A549 (cell line): ENCODE measurements at regions not wholly inside any gene's neighbourhood (a gene's known extent, or its start where the extent isn't known, plus 50 kb on each side); places are given as distances from the start of the nearest gene placed in this dataset.

Experiments used
- ATAC-seq, 2 experiments: fragments of 200-7000 bp in 1 of 2; fragments of >200 bp in 1 of 2; cut with Nextera tagmentation in 1 of 2; cut with Tn5 transposase in 1 of 2; 3 replicates each; pipeline versions ENCODE4 v1.8.0 to v1.9.1; 2018 to 2020; ENCODE audit warnings: mild to moderate bottlenecking in 1 of 2, moderate library complexity in 1 of 2
- CTCF ChIA-PET: fragments of 300-600 bp; sonication (Branson Sonifier 250); formaldehyde crosslinking; extraction: SDS; loops from one replicate; lab custom pipeline; 2021; ENCODE audit warnings: antibody characterized with exemption, inconsistent platforms; lab: Yijun Ruan, JAX
- POLR2A ChIA-PET: fragments of 350-600 bp; formaldehyde crosslinking; extraction: SDS; loops from one replicate; lab custom pipeline; 2021; ENCODE audit warnings: antibody characterized with exemption, inconsistent platforms; lab: Yijun Ruan, JAX
- DNase-seq, 2 experiments: peaks; one replicate each; pipeline versions ENCODE4 v3.0.0 to v3.0.0-alpha.2; 2011 to 2016; ENCODE audit warnings: low read depth in 1 of 2, low spot score in 1 of 2
- FAIRE-seq: peaks from 2 replicates; lab custom pipeline; 2011; peaks lifted over from hg19 to GRCh38; lab: Jason Lieb, UNC
- H3K27ac ChIP-seq, 2 experiments: fragments of >200 bp; sonication (Bioruptor Twin); formaldehyde crosslinking; 3 replicates each; pipeline ENCODE4 v1.5.1; 2016 to 2017
- H3K4me1 ChIP-seq: fragments of >200 bp; sonication (Bioruptor Twin); formaldehyde crosslinking; 3 replicates; pipeline ENCODE4 v1.6.1; 2016
- H3K4me2 ChIP-seq: fragments of >200 bp; sonication (Bioruptor Twin); formaldehyde crosslinking; 3 replicates; pipeline ENCODE4 v1.6.1; 2016
- H3K4me3 ChIP-seq: fragments of >200 bp; sonication (Bioruptor Twin); formaldehyde crosslinking; 3 replicates; pipeline ENCODE4 v1.5.1; 2016
- H3K9me3 ChIP-seq: fragments of >200 bp; sonication (Bioruptor Twin); formaldehyde crosslinking; 3 replicates; pipeline ENCODE4 v1.6.1; 2016
- CBX8 ChIP-seq: fragments of 200-600 bp; sonication (generic); IDR thresholded peaks from 2 replicates; pipeline ENCODE4 v1.6.1; 2016
- CEBPB ChIP-seq, 2 experiments: fragments of >200 bp in 1 of 2; sonication (Bioruptor Twin) in 1 of 2; formaldehyde crosslinking in 1 of 2; IDR thresholded peaks; 2 replicates each; pipeline ENCODE4 v1.6.1; 2012 to 2016
- CHD2 ChIP-seq: fragments of 150-350 bp; IDR thresholded peaks from 2 replicates; pipeline ENCODE4 v1.6.1; 2014; ENCODE audit warnings: low read length; ENCODE audit not compliant: partially characterized antibody
- EHMT2 ChIP-seq: fragments of 200-600 bp; sonication (generic); IDR thresholded peaks from 2 replicates; pipeline ENCODE4 v1.6.1; 2016; ENCODE audit warnings: antibody characterized with exemption, low read depth, mild to moderate bottlenecking, moderate library complexity
- EP300 ChIP-seq, 2 experiments: fragments of >200 bp; sonication (Bioruptor Twin); formaldehyde crosslinking; IDR thresholded peaks; 2 replicates in 1 of 2; 3 replicates in 1 of 2; pipeline ENCODE4 v1.6.1; 2016 to 2017
- FOSB ChIP-seq: fragments of 250-450 bp; sonication (Bioruptor Pico); IDR thresholded peaks from 2 replicates; pipeline ENCODE4 v1.5.0; 2020; ENCODE audit warnings: mild to moderate bottlenecking, moderate library complexity
- FOXS1 ChIP-seq: fragments of 250-450 bp; sonication (Bioruptor Pico); IDR thresholded peaks from 2 replicates; pipeline ENCODE4 v1.5.0; 2020; ENCODE audit warnings: mild to moderate bottlenecking, moderate library complexity
- HDAC2 ChIP-seq: fragments of 200-600 bp; sonication (generic); IDR thresholded peaks from 2 replicates; pipeline ENCODE4 v1.6.1; 2016
- HOXA7 ChIP-seq: fragments of 250-450 bp; sonication (Bioruptor Pico); IDR thresholded peaks from 2 replicates; pipeline ENCODE4 v1.5.0; 2020; ENCODE audit warnings: mild to moderate bottlenecking, moderate library complexity
- HOXB13 ChIP-seq: fragments of 250-450 bp; sonication (Bioruptor Pico); IDR thresholded peaks from 2 replicates; pipeline ENCODE4 v1.5.0; 2020; ENCODE audit warnings: low read depth, mild to moderate bottlenecking, moderate library complexity
- HOXB5 ChIP-seq: fragments of 250-450 bp; sonication (Bioruptor Pico); IDR thresholded peaks from 2 replicates; pipeline ENCODE4 v1.5.0; 2020; ENCODE audit warnings: mild to moderate bottlenecking, moderate library complexity
- MAFK ChIP-seq: fragments of 450-650 bp; IDR thresholded peaks from 2 replicates; pipeline ENCODE4 v1.6.1; 2014; ENCODE audit not compliant: partially characterized antibody
- MYC ChIP-seq: IDR thresholded peaks from 2 replicates; pipeline ENCODE4 v1.6.1; 2012; ENCODE audit warnings: mild to moderate bottlenecking, inconsistent platforms, low read length, improper control_type of control experiment, borderline replicate concordance
- NR3C1 ChIP-seq: fragments of >200 bp; sonication (Bioruptor Twin); formaldehyde crosslinking; IDR thresholded peaks from 3 replicates; pipeline ENCODE4 v1.6.1; 2017
- PHF8 ChIP-seq: fragments of 200-600 bp; sonication (generic); IDR thresholded peaks from 2 replicates; pipeline ENCODE4 v1.6.1; 2016; ENCODE audit warnings: low read depth, mild to moderate bottlenecking, antibody characterized with exemption, moderate library complexity, borderline replicate concordance
- POLR2A ChIP-seq: IDR thresholded peaks from 2 replicates; pipeline ENCODE4 v1.6.1; 2012; ENCODE audit warnings: mild to moderate bottlenecking, low read length
- RARB ChIP-seq: fragments of 250-450 bp; sonication (Bioruptor Pico); IDR thresholded peaks from 2 replicates; pipeline ENCODE4 v1.8.0; 2021; ENCODE audit warnings: mild to moderate bottlenecking, moderate library complexity
- RNF2 ChIP-seq: fragments of 200-600 bp; sonication (generic); IDR thresholded peaks from 2 replicates; pipeline ENCODE4 v1.6.1; 2016; ENCODE audit warnings: low read depth, mild to moderate bottlenecking, antibody characterized with exemption, moderate library complexity, borderline replicate concordance
- SMC3 ChIP-seq: fragments of >200 bp; sonication (Bioruptor Twin); formaldehyde crosslinking; IDR thresholded peaks from 3 replicates; pipeline ENCODE4 v1.6.1; 2018; ENCODE audit warnings: inconsistent platforms
- TFCP2L1 ChIP-seq: fragments of 250-450 bp; sonication (Bioruptor Pico); IDR thresholded peaks from 2 replicates; pipeline ENCODE4 v1.5.0; 2021; ENCODE audit warnings: mild to moderate bottlenecking
- ZC3H11A ChIP-seq: fragments of 450-650 bp; IDR thresholded peaks from 2 replicates; pipeline ENCODE4 v1.6.1; 2014; ENCODE audit warnings: antibody characterized with exemption, mild to moderate bottlenecking
- WGBS: methylation state at CpG from one replicate; pipeline ENCODE4 v1.1.6; 2017; ENCODE audit errors: missing lambda C conversion rate; 5-methylcytosine and 5-hydroxymethylcytosine counted together
- TF ChIP-seq, protein P1 (sequence below): fragments of >200 bp; sonication (Bioruptor Twin); formaldehyde crosslinking; IDR thresholded peaks from 2 replicates; pipeline ENCODE4 v1.6.1; 2016
- TF ChIP-seq, protein P2 (sequence below): fragments of 450-650 bp; IDR thresholded peaks from 2 replicates; pipeline ENCODE4 v1.6.1; 2014; ENCODE audit warnings: antibody characterized with exemption
- TF ChIP-seq, protein P3 (sequence below): fragments of >200 bp; sonication (Bioruptor Twin); formaldehyde crosslinking; IDR thresholded peaks from 3 replicates; pipeline ENCODE4 v1.6.1; 2016
- TF ChIP-seq, protein P4 (sequence below): fragments of 200-600 bp; sonication (generic); IDR thresholded peaks from 2 replicates; pipeline ENCODE4 v1.6.1; 2016; ENCODE audit warnings: antibody characterized with exemption, mild to moderate bottlenecking, moderate library complexity
- TF ChIP-seq, protein P5 (sequence below): IDR thresholded peaks from 2 replicates; pipeline ENCODE4 v1.6.1; 2012
- TF ChIP-seq, protein P6 (sequence below): IDR thresholded peaks from 2 replicates; pipeline ENCODE4 v1.6.1; 2012
- TF ChIP-seq, protein P7 (sequence below): fragments of 150-350 bp; IDR thresholded peaks from 2 replicates; pipeline ENCODE4 v1.6.1; 2014; ENCODE audit warnings: low read depth, mild to moderate bottlenecking, low read length

DNA sequence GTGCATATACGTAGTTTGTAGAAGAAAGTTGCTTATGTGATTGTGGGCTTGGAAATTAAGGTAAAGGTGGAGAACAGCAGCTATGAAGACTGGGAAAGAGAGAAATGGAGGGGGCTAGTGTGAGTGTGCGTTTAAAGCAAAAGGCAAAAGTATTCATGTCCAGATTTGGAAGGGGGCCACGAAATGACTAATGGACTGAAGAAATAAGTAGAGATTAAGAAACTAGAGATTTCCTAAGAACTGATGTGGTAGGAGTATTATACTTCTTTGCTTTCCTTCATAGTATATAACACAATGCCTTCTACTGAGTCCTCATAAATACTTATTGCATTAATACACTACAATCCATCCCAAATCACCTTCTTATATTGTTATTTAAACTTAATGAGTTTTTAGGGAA, 298.6 kb upstream of the NOVA1 start:
- H3K27ac ChIP-seq, result no peak overlapping the region
- no peak overlapping the region for H3K4me3 ChIP-seq
- no peaks in the 10 kb centered on the region for H3K4me1 ChIP-seq
- FAIRE-seq (no peak), ATAC-seq (no peak), DNase-seq (no peak)
- 52% methylated on average over 3 of the region's 3 CpGs for WGBS
- ChIA-PET CTCF (interaction anchor here (1.5 kb wide), 1 partner anchor 39 kb away, joined by 3 read pairs; no protein-coding TSS in a partner anchor), POLR2A (no interaction called here)
- H3K9me3 ChIP-seq, result peaks cover 3% of the 10 kb centered on the region; the same call in 1 of the 3 replicates
- H3K4me2 ChIP-seq, result no peak overlapping the region
- TF ChIP-seq MAFK, result no peak
- TF ChIP-seq PHF8, result no peak
- TF ChIP-seq EHMT2, result no peak
- TF ChIP-seq CHD2, result no peak
- no peak for TF ChIP-seq HDAC2
- TF ChIP-seq, protein P1, sequence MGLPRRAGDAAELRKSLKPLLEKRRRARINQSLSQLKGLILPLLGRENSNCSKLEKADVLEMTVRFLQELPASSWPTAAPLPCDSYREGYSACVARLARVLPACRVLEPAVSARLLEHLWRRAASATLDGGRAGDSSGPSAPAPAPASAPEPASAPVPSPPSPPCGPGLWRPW, result no peak
- TF ChIP-seq, protein P2, sequence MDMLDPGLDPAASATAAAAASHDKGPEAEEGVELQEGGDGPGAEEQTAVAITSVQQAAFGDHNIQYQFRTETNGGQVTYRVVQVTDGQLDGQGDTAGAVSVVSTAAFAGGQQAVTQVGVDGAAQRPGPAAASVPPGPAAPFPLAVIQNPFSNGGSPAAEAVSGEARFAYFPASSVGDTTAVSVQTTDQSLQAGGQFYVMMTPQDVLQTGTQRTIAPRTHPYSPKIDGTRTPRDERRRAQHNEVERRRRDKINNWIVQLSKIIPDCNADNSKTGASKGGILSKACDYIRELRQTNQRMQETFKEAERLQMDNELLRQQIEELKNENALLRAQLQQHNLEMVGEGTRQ, result no peak
- TF ChIP-seq, protein P3, sequence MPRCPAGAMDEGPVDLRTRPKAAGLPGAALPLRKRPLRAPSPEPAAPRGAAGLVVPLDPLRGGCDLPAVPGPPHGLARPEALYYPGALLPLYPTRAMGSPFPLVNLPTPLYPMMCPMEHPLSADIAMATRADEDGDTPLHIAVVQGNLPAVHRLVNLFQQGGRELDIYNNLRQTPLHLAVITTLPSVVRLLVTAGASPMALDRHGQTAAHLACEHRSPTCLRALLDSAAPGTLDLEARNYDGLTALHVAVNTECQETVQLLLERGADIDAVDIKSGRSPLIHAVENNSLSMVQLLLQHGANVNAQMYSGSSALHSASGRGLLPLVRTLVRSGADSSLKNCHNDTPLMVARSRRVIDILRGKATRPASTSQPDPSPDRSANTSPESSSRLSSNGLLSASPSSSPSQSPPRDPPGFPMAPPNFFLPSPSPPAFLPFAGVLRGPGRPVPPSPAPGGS, result no peak
- TF ChIP-seq RNF2, result no peak
- TF ChIP-seq, protein P4, sequence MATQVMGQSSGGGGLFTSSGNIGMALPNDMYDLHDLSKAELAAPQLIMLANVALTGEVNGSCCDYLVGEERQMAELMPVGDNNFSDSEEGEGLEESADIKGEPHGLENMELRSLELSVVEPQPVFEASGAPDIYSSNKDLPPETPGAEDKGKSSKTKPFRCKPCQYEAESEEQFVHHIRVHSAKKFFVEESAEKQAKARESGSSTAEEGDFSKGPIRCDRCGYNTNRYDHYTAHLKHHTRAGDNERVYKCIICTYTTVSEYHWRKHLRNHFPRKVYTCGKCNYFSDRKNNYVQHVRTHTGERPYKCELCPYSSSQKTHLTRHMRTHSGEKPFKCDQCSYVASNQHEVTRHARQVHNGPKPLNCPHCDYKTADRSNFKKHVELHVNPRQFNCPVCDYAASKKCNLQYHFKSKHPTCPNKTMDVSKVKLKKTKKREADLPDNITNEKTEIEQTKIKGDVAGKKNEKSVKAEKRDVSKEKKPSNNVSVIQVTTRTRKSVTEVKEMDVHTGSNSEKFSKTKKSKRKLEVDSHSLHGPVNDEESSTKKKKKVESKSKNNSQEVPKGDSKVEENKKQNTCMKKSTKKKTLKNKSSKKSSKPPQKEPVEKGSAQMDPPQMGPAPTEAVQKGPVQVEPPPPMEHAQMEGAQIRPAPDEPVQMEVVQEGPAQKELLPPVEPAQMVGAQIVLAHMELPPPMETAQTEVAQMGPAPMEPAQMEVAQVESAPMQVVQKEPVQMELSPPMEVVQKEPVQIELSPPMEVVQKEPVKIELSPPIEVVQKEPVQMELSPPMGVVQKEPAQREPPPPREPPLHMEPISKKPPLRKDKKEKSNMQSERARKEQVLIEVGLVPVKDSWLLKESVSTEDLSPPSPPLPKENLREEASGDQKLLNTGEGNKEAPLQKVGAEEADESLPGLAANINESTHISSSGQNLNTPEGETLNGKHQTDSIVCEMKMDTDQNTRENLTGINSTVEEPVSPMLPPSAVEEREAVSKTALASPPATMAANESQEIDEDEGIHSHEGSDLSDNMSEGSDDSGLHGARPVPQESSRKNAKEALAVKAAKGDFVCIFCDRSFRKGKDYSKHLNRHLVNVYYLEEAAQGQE, result no peak
- no peak for TF ChIP-seq HOXA7
- no peak for TF ChIP-seq EP300 (IDR thresholded peaks at IDR 0.05)
- TF ChIP-seq CBX8, result no peak
- TF ChIP-seq, protein P5, sequence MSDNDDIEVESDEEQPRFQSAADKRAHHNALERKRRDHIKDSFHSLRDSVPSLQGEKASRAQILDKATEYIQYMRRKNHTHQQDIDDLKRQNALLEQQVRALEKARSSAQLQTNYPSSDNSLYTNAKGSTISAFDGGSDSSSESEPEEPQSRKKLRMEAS, result no peak
- no peak for TF ChIP-seq MYC
- no peak for TF ChIP-seq FOXS1 (CRISPR knock-in tag)
- TF ChIP-seq HOXB5 (CRISPR knock-in tag), result no peak

DNA sequence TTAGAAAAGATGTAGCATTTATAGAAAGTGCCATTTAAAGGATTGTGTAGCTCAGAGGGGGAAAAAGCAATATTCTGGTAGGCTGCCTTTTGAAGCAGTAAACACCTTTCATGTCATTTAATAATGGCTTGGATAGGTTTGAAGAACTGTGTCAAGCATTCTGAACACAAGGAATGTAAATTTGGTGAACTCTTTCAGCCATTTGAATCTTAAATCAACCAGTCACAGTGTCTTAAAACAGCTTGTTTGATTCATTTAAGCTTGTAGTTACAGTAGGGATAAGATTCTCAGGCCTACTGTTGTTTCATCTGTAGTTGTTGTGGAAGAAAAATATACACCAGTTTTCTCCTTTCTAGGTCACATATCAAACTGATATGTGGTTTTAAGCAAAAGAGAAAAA, 299.4 kb upstream of the NOVA1 start:
- peaks cover 3% of the 10 kb centered on the region; the same call in 1 of the 3 replicates for H3K9me3 ChIP-seq
- H3K4me3 ChIP-seq, result no peak overlapping the region
- DNase-seq, result no peak
- ChIA-PET POLR2A (no interaction called here), CTCF (interaction anchor here (1.5 kb wide), 1 partner anchor 40 kb away, joined by 3 read pairs; no protein-coding TSS in a partner anchor)
- TF ChIP-seq TFCP2L1 (no peak), POLR2A (no peak), CEBPB (IDR thresholded peaks at IDR 0.05) (no peak), HOXB13 (CRISPR knock-in tag) (no peak), RARB (CRISPR knock-in tag) (no peak), FOSB (CRISPR knock-in tag) (no peak), ZC3H11A (no peak), PHF8 (no peak), HOXA7 (no peak), SMC3 (no peak), NR3C1 (no peak)
- TF ChIP-seq, protein P6, sequence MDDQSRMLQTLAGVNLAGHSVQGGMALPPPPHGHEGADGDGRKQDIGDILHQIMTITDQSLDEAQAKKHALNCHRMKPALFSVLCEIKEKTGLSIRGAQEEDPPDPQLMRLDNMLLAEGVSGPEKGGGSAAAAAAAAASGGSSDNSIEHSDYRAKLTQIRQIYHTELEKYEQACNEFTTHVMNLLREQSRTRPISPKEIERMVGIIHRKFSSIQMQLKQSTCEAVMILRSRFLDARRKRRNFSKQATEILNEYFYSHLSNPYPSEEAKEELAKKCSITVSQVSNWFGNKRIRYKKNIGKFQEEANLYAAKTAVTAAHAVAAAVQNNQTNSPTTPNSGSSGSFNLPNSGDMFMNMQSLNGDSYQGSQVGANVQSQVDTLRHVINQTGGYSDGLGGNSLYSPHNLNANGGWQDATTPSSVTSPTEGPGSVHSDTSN, result no peak
- TF ChIP-seq, protein P7, sequence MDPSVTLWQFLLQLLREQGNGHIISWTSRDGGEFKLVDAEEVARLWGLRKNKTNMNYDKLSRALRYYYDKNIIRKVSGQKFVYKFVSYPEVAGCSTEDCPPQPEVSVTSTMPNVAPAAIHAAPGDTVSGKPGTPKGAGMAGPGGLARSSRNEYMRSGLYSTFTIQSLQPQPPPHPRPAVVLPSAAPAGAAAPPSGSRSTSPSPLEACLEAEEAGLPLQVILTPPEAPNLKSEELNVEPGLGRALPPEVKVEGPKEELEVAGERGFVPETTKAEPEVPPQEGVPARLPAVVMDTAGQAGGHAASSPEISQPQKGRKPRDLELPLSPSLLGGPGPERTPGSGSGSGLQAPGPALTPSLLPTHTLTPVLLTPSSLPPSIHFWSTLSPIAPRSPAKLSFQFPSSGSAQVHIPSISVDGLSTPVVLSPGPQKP, result no peak
- TF ChIP-seq, protein P4, result no peak
- TF ChIP-seq, all 56 proteins: peak for 0
- Histone ChIP-seq H3K27ac (no peak overlapping the region), H3K4me2 (no peak overlapping the region), H3K4me1 (no peaks in the 10 kb centered on the region)
- no peak for ATAC-seq
- no peak for FAIRE-seq
